Endothelial cell of umbilical vein (primary cell): ENCODE measurements at regions not wholly inside any gene's neighbourhood (a gene's known extent, or its start where the extent isn't known, plus 50 kb on each side); places are given as distances from the start of the nearest gene placed in this dataset.

Experiments used
- EZH2 ChIP-seq: IDR thresholded peaks from 2 replicates; pipeline ENCODE4 v1.6.1; 2012; ENCODE audit warnings: borderline replicate concordance, low read depth, mild to moderate bottlenecking, moderate library complexity, low read length, inconsistent platforms; ENCODE audit not compliant: severe bottlenecking
- JUN ChIP-seq: IDR thresholded peaks from 2 replicates; pipeline ENCODE4 v1.6.1; 2011; ENCODE audit warnings: borderline replicate concordance, low read depth; ENCODE audit not compliant: insufficient read length, insufficient read depth
- MYC ChIP-seq: IDR thresholded peaks from one replicate; pipeline ENCODE4 v1.6.1; 2011; ENCODE audit warnings: mild to moderate bottlenecking, low read depth, low read length
- POLR2A ChIP-seq: IDR thresholded peaks from 2 replicates; pipeline ENCODE4 v1.6.1; 2012; ENCODE audit warnings: low read depth, mild to moderate bottlenecking, control low read depth, low read length
- POLR2AphosphoS5 ChIP-seq: IDR thresholded peaks from 2 replicates; pipeline ENCODE4 v1.6.1; 2012; ENCODE audit warnings: low read depth, mild to moderate bottlenecking, control low read depth, low read length, moderate library complexity; ENCODE audit not compliant: insufficient read depth
- TF ChIP-seq, protein P1 (sequence below), 2 donors: IDR thresholded peaks; 1 replicate in 1 of 2; 2 replicates in 1 of 2; pipeline ENCODE4 v1.5.1; 2011; ENCODE audit warnings: low read length in 2 of 2, mild to moderate bottlenecking in 2 of 2, moderate library complexity in 2 of 2, control low read depth in 1 of 2, inconsistent platforms in 1 of 2, low read depth in 1 of 2; ENCODE audit not compliant: insufficient read depth in 1 of 2; ENCODE audit errors: extremely low read depth in 1 of 2

DNA sequence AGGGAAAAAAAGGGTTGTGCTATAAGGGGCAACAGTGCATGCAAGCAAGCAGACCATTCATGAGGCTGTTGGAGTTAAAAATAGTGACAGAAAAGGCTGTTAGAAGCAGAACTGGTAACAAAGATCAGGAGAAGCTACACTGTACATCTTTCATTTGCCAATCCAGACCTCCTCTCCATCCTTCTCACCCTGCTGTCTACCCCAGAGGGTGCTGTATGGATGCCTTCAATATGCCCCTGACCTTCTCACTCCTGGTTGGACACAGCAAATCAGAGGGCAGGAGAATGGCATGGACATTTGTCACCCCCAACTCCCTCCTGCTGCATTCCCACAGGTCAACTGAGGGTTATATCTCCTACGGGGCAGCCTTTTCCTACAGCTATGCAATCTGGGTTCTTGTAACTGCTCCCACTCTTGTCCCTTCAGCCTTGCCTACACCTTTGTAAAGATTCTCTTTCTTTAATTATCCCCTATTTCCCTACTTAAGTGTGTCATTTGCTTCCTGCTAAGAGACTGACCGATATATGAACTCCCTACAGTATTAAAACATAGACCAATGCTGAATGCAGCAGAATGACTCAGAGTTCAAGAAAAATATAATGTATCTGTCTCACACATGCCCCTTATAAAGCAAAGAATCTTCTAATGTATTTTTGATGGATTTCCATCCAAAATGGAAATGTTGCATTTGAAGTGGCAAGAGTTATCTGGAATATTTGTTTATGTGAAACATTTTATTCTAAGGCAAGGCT is 169.2 kb upstream of the NCKAP5 start:
- TF ChIP-seq MYC (no peak), POLR2AphosphoS5 (no peak), EZH2 (no peak), POLR2A (no peak), JUN (no peak)
- TF ChIP-seq, protein P1, sequence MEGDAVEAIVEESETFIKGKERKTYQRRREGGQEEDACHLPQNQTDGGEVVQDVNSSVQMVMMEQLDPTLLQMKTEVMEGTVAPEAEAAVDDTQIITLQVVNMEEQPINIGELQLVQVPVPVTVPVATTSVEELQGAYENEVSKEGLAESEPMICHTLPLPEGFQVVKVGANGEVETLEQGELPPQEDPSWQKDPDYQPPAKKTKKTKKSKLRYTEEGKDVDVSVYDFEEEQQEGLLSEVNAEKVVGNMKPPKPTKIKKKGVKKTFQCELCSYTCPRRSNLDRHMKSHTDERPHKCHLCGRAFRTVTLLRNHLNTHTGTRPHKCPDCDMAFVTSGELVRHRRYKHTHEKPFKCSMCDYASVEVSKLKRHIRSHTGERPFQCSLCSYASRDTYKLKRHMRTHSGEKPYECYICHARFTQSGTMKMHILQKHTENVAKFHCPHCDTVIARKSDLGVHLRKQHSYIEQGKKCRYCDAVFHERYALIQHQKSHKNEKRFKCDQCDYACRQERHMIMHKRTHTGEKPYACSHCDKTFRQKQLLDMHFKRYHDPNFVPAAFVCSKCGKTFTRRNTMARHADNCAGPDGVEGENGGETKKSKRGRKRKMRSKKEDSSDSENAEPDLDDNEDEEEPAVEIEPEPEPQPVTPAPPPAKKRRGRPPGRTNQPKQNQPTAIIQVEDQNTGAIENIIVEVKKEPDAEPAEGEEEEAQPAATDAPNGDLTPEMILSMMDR (IDR thresholded peaks at IDR 0.05; ENCODE audit: extremely low read depth in 1 of 2, insufficient read depth in 1 of 2, low read depth in 1 of 2, low read length in 2 of 2), result no peak
